Spleen (tissue), 11 donors: ENCODE measurements at regions not wholly inside any gene's neighbourhood (a gene's known extent, or its start where the extent isn't known, plus 50 kb on each side); places are given as distances from the start of the nearest gene placed in this dataset.

Experiments
- DNase-seq: peaks from one replicate; pipeline ENCODE4 v3.0.0-alpha.2; 2020
- H3K27ac ChIP-seq, 8 donors: fragments of 200-600 bp; sonication (generic) in 7 of 8; 1 replicate in 4 of 8; 2 replicates in 4 of 8; pipeline versions ENCODE4 v1.5.0 to v1.8.0; 2016 to 2021; ENCODE audit warnings: inconsistent platforms in 4 of 8, mild to moderate bottlenecking in 4 of 8, moderate library complexity in 1 of 8
- H3K27me3 ChIP-seq, 7 donors: fragments of 200-600 bp; sonication (generic) in 6 of 7; replicated peaks in 1 of 7; 1 replicate in 4 of 7; 2 replicates in 3 of 7; pipeline versions ENCODE4 v1.5.0 to v1.8.0; 2016 to 2021; ENCODE audit warnings: inconsistent platforms in 3 of 7, mild to moderate bottlenecking in 1 of 7
- H3K36me3 ChIP-seq, 6 donors: fragments of 200-600 bp; sonication (generic) in 5 of 6; 1 replicate in 4 of 6; 2 replicates in 2 of 6; pipeline versions ENCODE4 v1.5.0 to v1.8.0; 2016 to 2021; ENCODE audit warnings: inconsistent platforms in 2 of 6
- H3K4me1 ChIP-seq, 6 donors: fragments of 200-600 bp; sonication (generic) in 5 of 6; 1 replicate in 3 of 6; 2 replicates in 3 of 6; pipeline versions ENCODE4 v1.5.0 to v1.8.0; 2016 to 2021; ENCODE audit warnings: inconsistent platforms in 3 of 6
- H3K4me3 ChIP-seq, 8 donors: fragments of 200-600 bp; sonication (generic) in 7 of 8; 1 replicate in 4 of 8; 2 replicates in 4 of 8; pipeline versions ENCODE4 v1.5.0 to v1.8.0; 2016 to 2021; ENCODE audit warnings: inconsistent platforms in 4 of 8, mild to moderate bottlenecking in 4 of 8, moderate library complexity in 2 of 8
- H3K9me3 ChIP-seq, 8 donors: fragments of 200-600 bp; sonication (generic) in 7 of 8; 1 replicate in 4 of 8; 2 replicates in 4 of 8; pipeline versions ENCODE4 v1.5.0 to v1.8.0; 2016 to 2021; ENCODE audit warnings: inconsistent platforms in 4 of 8
- CTCF ChIP-seq, 11 experiments: fragments of 200-600 bp in 7 of 11; fragments of 450-650 bp in 4 of 11; sonication (generic) in 4 of 11; IDR thresholded peaks in 8 of 11; conservative IDR thresholded peaks in 3 of 11; 1 replicate in 7 of 11; 2 replicates in 4 of 11; pipeline versions ENCODE4 v1.4.0 to v1.8.0; 2016 to 2021; ENCODE audit warnings: antibody characterized with exemption in 11 of 11, inconsistent platforms in 4 of 11, mild to moderate bottlenecking in 1 of 11
- POLR2A ChIP-seq, 3 donors: fragments of 450-650 bp; IDR thresholded peaks; one replicate each; pipeline ENCODE4 v1.5.1; 2017; ENCODE audit warnings: antibody characterized with exemption in 3 of 3, mild to moderate bottlenecking in 1 of 3
- POLR2AphosphoS5 ChIP-seq, 3 donors: sonication (generic); formaldehyde crosslinking; IDR thresholded peaks; one replicate each; pipeline ENCODE4 v1.5.1; 2017; ENCODE audit warnings: antibody characterized with exemption in 3 of 3
- WGBS, 5 donors: extraction: QIAGEN DNeasy Blood & Tissue Kit in 3 of 5; methylation state at CpG; one replicate each; pipeline versions ENCODE4 v1.1.5 to v1.1.7; 2013 to 2018; 5-methylcytosine and 5-hydroxymethylcytosine counted together
- intact Hi-C: fragments of 100-400 bp; cut with DNase I; formaldehyde crosslinking; loops from one replicate; pipeline ENCODE4 v1.15.0; 2023; ENCODE audit warnings: low total_unique reads
- donor health status: healthy with polysubstance abuse.
- donor health status: DM: no; HTN: no; CAD: no; lungs with moderate emphysema.
- donor health status: DM: no; HTN: no; CAD: no.
- donor health status: Bipolar disorder and iron deficiency.
- donor health status: healthy.
- donor health status: DM: no; HTN: no; CAD: no.
- donor health status: DM: yes; HTN: yes; CAD: no.

- H3K27ac ChIP-seq: no peak overlapping the region
- no peak for DNase-seq
- H3K9me3 ChIP-seq: peaks cover 0 to 16% (median 1%) of the 10 kb centered on the region in 8 donors
- TF ChIP-seq CTCF (IDR thresholded peaks at IDR 0.05 in 8 of 11, conservative IDR thresholded peaks at IDR 0.05 in 3 of 11): no peak
- TF ChIP-seq POLR2A (IDR thresholded peaks at IDR 0.05): no peak
- no peak for TF ChIP-seq POLR2AphosphoS5 (IDR thresholded peaks at IDR 0.05)
- WGBS, 5 donors: 71 to 96% (median 88%) methylated on average over 1 of the region's 1 CpG
- no peak overlapping the region for H3K4me3 ChIP-seq
- no peaks in the 10 kb centered on the region for H3K4me1 ChIP-seq
- intact Hi-C loops: no loop called here
- no peaks in the 10 kb centered on the region for H3K27me3 ChIP-seq
- H3K36me3 ChIP-seq: no peaks in the 10 kb centered on the region
Observed at GRCh38 chr13:83024955-83025594, 857.2 kb downstream of the SLITRK1 start.

GRCh38 chr13:83024232-83024631 lies 858.0 kb downstream of the SLITRK1 start:
- Histone ChIP-seq H3K4me1 (no peaks in the 10 kb centered on the region), H3K36me3 (no peaks in the 10 kb centered on the region), H3K9me3 (peaks cover 0 to 12% (median 1%) of the 10 kb centered on the region in 8 donors), H3K27ac (no peak overlapping the region), H3K27me3 (no peaks in the 10 kb centered on the region), H3K4me3 (no peak overlapping the region)
- DNase-seq: no peak
- no peak for TF ChIP-seq CTCF (IDR thresholded peaks at IDR 0.05 in 8 of 11, conservative IDR thresholded peaks at IDR 0.05 in 3 of 11)
- intact Hi-C loops: no loop called here
- 79 to 91% (median 90%) methylated on average over 1 of the region's 1 CpG for WGBS, 5 donors

- intact Hi-C loops: no loop called here
- WGBS, 5 donors: 81 to 91% (median 83%) methylated on average over 4 of the region's 4 CpGs
- Histone ChIP-seq H3K36me3 (no peaks in the 10 kb centered on the region), H3K9me3 (peaks cover 0 to 3% (median 0%) of the 10 kb centered on the region in 8 donors), H3K4me3 (no peak overlapping the region), H3K4me1 (no peaks in the 10 kb centered on the region), H3K27ac (no peak overlapping the region), H3K27me3 (no peaks in the 10 kb centered on the region)
- TF ChIP-seq POLR2A (IDR thresholded peaks at IDR 0.05) (no peak), CTCF (IDR thresholded peaks at IDR 0.05 in 8 of 11, conservative IDR thresholded peaks at IDR 0.05 in 3 of 11) (no peak), POLR2AphosphoS5 (IDR thresholded peaks at IDR 0.05) (no peak)
- DNase-seq: no peak
Observed at GRCh38 chr13:83019986-83020385, 862.3 kb downstream of the SLITRK1 start.

GRCh38 chr13:83009987-83010386 lies 872.3 kb downstream of the SLITRK1 start:
- Histone ChIP-seq H3K9me3 (peaks cover 0 to 8% (median 0%) of the 10 kb centered on the region in 8 donors), H3K4me3 (no peak overlapping the region), H3K36me3 (no peaks in the 10 kb centered on the region), H3K4me1 (no peaks in the 10 kb centered on the region), H3K27ac (no peak overlapping the region), H3K27me3 (no peaks in the 10 kb centered on the region)
- no peak for DNase-seq
- TF ChIP-seq POLR2A (IDR thresholded peaks at IDR 0.05) (no peak), POLR2AphosphoS5 (IDR thresholded peaks at IDR 0.05) (no peak), CTCF (IDR thresholded peaks at IDR 0.05 in 8 of 11, conservative IDR thresholded peaks at IDR 0.05 in 3 of 11) (no peak)
- intact Hi-C loops: no loop called here
- 64 to 74% (median 67%) methylated on average over 2 of the region's 2 CpGs for WGBS, 5 donors
